GM12878 (cell line): ENCODE measurements at regions not wholly inside any gene's neighbourhood (a gene's known extent, or its start where the extent isn't known, plus 50 kb on each side); places are given as distances from the start of the nearest gene placed in this dataset.

Experiments
- ASH2L ChIP-seq: fragments of 300-600, 200-600 bp; sonication (generic); IDR thresholded peaks from 2 replicates; pipeline ENCODE4 v1.6.1; 2017; ENCODE audit warnings: low read depth, mild to moderate bottlenecking, borderline replicate concordance
- ATF7 ChIP-seq: fragments of 450-650 bp; IDR thresholded peaks from 2 replicates; pipeline ENCODE4 v1.6.1; 2016; ENCODE audit warnings: low read depth, mild to moderate bottlenecking
- CBFB ChIP-seq: IDR thresholded peaks from 2 replicates; pipeline ENCODE4 v1.6.1; 2016; ENCODE audit warnings: antibody characterized with exemption, low read depth
- CEBPZ ChIP-seq: fragments of 150-350 bp; IDR thresholded peaks from 2 replicates; pipeline ENCODE4 v1.6.1; 2016; ENCODE audit warnings: low read depth, low read length
- CHD1 ChIP-seq: IDR thresholded peaks from 2 replicates; pipeline ENCODE4 v1.6.1; 2012; ENCODE audit warnings: low read depth, low read length, improper control_type of control experiment
- CTCF ChIP-seq, 3 experiments: IDR thresholded peaks in 2 of 3; conservative IDR thresholded peaks in 1 of 3; 2 replicates each; pipeline ENCODE4 v1.5.1; 2011; ENCODE audit warnings: low read depth in 3 of 3, low read length in 3 of 3, mild to moderate bottlenecking in 3 of 3, control low read depth in 2 of 3, moderate library complexity in 2 of 3, inconsistent platforms in 1 of 3, mixed read lengths in 1 of 3; ENCODE audit not compliant: control insufficient read depth in 2 of 3, insufficient read depth in 1 of 3; ENCODE audit errors: extremely low read depth in 1 of 3
- MYC ChIP-seq: IDR thresholded peaks from 2 replicates; pipeline ENCODE4 v1.6.1; 2011; ENCODE audit warnings: mild to moderate bottlenecking, low read length, moderate library complexity, inconsistent platforms; ENCODE audit not compliant: insufficient read depth, insufficient replicate concordance, insufficient read length, severe bottlenecking
- NR2C1 ChIP-seq: fragments of 450-650 bp; IDR thresholded peaks from 2 replicates; pipeline ENCODE4 v1.6.1; 2017; ENCODE audit warnings: antibody characterized with exemption, mild to moderate bottlenecking, moderate library complexity
- POU2F2 ChIP-seq: IDR thresholded peaks from 3 replicates; pipeline ENCODE4 v1.6.1; 2011; ENCODE audit warnings: low read depth, mild to moderate bottlenecking, low read length, borderline replicate concordance
- RELA ChIP-seq: fragments of 450-650 bp; IDR thresholded peaks from 2 replicates; pipeline ENCODE4 v1.8.0; 2014; ENCODE audit warnings: borderline replicate concordance; ENCODE audit not compliant: partially characterized antibody
- ZBTB4 ChIP-seq: fragments of 450-650 bp; formaldehyde crosslinking; IDR thresholded peaks from 2 replicates; pipeline ENCODE4 v1.4.0; 2022; ENCODE audit warnings: mild to moderate bottlenecking, moderate library complexity
- ZNF207 ChIP-seq: fragments of 450-650 bp; IDR thresholded peaks from 2 replicates; pipeline ENCODE4 v1.6.1; 2014; ENCODE audit warnings: antibody characterized with exemption, mild to moderate bottlenecking, borderline replicate concordance
- TF ChIP-seq, protein P1 (sequence below): IDR thresholded peaks from 2 replicates; pipeline ENCODE4 v1.6.1; 2012; ENCODE audit warnings: low read length, inconsistent platforms
- TF ChIP-seq, protein P2 (sequence below): IDR thresholded peaks from 2 replicates; pipeline ENCODE4 v1.6.1; 2011; ENCODE audit warnings: mild to moderate bottlenecking, low read depth, low read length, moderate library complexity; ENCODE audit not compliant: insufficient replicate concordance
- TF ChIP-seq, protein P3 (sequence below): fragments of 450-650 bp; IDR thresholded peaks from 2 replicates; pipeline ENCODE4 v1.6.1; 2017; ENCODE audit warnings: low read depth, mild to moderate bottlenecking, moderate library complexity

DNA sequence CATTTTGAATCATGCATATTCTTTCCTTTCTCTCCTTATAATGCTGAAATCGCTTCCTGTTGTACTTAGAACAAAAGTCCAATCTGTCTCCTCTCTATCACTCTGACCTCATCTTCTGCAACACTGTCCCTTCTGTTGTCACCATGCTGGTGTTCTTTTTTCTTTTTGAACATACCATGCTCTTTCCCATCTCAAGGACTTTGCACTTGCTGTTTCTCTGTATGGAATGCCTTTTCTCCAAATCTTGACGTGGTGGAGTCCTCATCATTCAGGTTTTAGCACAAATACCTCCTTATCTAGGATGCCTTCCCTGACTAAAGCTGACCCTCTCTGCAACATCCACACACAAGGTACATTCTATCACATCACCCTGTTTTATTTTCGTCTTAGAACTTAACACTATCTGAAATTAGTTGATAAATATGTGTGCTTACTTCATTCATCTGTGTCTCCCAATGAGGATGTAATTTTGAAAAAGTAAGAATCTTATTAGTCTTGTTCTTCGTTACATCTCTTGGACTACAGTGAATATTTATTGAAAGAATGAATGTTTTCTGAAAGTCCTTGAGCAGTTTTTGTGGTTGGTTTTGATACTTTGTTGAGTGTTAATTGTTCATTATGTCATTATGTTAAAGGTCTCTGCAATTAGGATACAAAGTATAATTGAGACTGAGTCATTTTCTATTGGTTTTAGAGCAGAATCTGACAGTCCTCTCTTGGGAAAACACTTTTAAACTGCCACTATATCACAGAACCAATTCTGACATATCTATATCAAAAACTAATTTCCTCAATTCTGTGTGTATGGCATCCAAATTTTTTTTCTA, 145.3 kb upstream of the RASA1 start (continued):
- TF ChIP-seq POU2F2 (no peak), RELA (no peak), ZBTB4 (CRISPR knock-in tag) (no peak), CEBPZ (no peak), MYC (no peak), ATF7 (peak; percentile 96), CBFB (no peak), NR2C1 (no peak), CHD1 (no peak), ASH2L (no peak), ZNF207 (no peak), CTCF (IDR thresholded peaks at IDR 0.05 in 2 of 3, conservative IDR thresholded peaks at IDR 0.05 in 1 of 3; ENCODE audit: control insufficient read depth in 2 of 3, extremely low read depth in 1 of 3, insufficient read depth in 1 of 3, low read depth in 3 of 3, low read length in 3 of 3) (no peak)
- TF ChIP-seq, protein P1, sequence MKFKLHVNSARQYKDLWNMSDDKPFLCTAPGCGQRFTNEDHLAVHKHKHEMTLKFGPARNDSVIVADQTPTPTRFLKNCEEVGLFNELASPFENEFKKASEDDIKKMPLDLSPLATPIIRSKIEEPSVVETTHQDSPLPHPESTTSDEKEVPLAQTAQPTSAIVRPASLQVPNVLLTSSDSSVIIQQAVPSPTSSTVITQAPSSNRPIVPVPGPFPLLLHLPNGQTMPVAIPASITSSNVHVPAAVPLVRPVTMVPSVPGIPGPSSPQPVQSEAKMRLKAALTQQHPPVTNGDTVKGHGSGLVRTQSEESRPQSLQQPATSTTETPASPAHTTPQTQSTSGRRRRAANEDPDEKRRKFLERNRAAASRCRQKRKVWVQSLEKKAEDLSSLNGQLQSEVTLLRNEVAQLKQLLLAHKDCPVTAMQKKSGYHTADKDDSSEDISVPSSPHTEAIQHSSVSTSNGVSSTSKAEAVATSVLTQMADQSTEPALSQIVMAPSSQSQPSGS: peak; percentile 21; the same call in 1 of the 2 replicates
- TF ChIP-seq, protein P2, sequence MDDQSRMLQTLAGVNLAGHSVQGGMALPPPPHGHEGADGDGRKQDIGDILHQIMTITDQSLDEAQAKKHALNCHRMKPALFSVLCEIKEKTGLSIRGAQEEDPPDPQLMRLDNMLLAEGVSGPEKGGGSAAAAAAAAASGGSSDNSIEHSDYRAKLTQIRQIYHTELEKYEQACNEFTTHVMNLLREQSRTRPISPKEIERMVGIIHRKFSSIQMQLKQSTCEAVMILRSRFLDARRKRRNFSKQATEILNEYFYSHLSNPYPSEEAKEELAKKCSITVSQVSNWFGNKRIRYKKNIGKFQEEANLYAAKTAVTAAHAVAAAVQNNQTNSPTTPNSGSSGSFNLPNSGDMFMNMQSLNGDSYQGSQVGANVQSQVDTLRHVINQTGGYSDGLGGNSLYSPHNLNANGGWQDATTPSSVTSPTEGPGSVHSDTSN: no peak
- TF ChIP-seq, protein P3, sequence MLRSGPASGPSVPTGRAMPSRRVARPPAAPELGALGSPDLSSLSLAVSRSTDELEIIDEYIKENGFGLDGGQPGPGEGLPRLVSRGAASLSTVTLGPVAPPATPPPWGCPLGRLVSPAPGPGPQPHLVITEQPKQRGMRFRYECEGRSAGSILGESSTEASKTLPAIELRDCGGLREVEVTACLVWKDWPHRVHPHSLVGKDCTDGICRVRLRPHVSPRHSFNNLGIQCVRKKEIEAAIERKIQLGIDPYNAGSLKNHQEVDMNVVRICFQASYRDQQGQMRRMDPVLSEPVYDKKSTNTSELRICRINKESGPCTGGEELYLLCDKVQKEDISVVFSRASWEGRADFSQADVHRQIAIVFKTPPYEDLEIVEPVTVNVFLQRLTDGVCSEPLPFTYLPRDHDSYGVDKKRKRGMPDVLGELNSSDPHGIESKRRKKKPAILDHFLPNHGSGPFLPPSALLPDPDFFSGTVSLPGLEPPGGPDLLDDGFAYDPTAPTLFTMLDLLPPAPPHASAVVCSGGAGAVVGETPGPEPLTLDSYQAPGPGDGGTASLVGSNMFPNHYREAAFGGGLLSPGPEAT: no peak
